ENCODE measurements at regions not wholly inside any gene's neighbourhood (a gene's known extent, or its start where the extent isn't known, plus 50 kb on each side); places are given as distances from the start of the nearest gene placed in this dataset.

- no peaks in the 10 kb centered on the region for H3K27me3 ChIP-seq (replicated peaks in 1 of 2; ENCODE audit: control insufficient read depth in 2 of 2, insufficient read depth in 2 of 2, low read length in 1 of 2)
- RAD21 ChIA-PET (ENCODE audit: unreplicated experiment) = interaction anchor here (0.5 kb wide), 1 partner anchor 245 kb away, joined by 3 read pairs; no protein-coding TSS in a partner anchor
- 15% methylated on average over 7 of the region's 7 CpGs for WGBS (ENCODE audit: insufficient coverage, insufficient replicate concordance, low lambda C conversion rate, missing lambda C conversion rate)
- BruUV-seq (replicated peaks) = no TSS peak
- H3K9ac ChIP-seq (ENCODE audit: control insufficient read depth, insufficient read depth, low read length) = peak overlapping the region; percentile 33; the same call in 1 of the 2 replicates
- H3K4me3 ChIP-seq = peak overlapping the region; percentile 58; the same call in 1 of the 2 replicates
- POLR2A ChIA-PET = no interaction called here
- H3K4me1 ChIP-seq (ENCODE audit: control insufficient read depth, insufficient read depth, low read length) = peaks cover 7% of the 10 kb centered on the region
- in situ Hi-C loops (cut with MboI) = no loop called here
- H3K4me2 ChIP-seq (ENCODE audit: control insufficient read depth, insufficient read depth) = peak overlapping the region; percentile 81
- peak overlapping the region; percentile 90 for H2AFZ ChIP-seq (ENCODE audit: control insufficient read depth, low read depth, low read length)
- FAIRE-seq (peak; percentile 94), ATAC-seq (peak; percentile 98), DNase-seq (ENCODE audit: low read depth, low spot score) (peak; percentile 79)
- peak overlapping the region; percentile 79 for H3K27ac ChIP-seq (ENCODE audit: control insufficient read depth, insufficient read depth)
- CTCF ChIA-PET = no interaction called here
- H3K36me3 ChIP-seq (ENCODE audit: control insufficient read depth in 2 of 2, insufficient read depth in 2 of 2, low read length in 1 of 2) = no peaks in the 10 kb centered on the region
- SMC1A ChIA-PET (ENCODE audit: uncharacterized antibody, unreplicated experiment) = no interaction called here
- H3K9me3 ChIP-seq (replicated peaks; ENCODE audit: control insufficient read depth, insufficient read depth, low read length) = no peaks in the 10 kb centered on the region; the same call in 2 of the 3 replicates
- intact Hi-C loops (cut with micrococcal nuclease; ENCODE audit: unreplicated experiment) = no loop called here
- H4K20me1 ChIP-seq (ENCODE audit: control insufficient read depth, insufficient read depth) = no peaks in the 10 kb centered on the region
- H3K79me2 ChIP-seq (ENCODE audit: control insufficient read depth, insufficient read depth, low read length) = no peaks in the 10 kb centered on the region
- TF ChIP-seq NR2F1 (conservative IDR thresholded peaks at IDR 0.05) (no peak), ZBED1 (IDR thresholded peaks at IDR 0.05; ENCODE audit: borderline replicate concordance) (no peak), SIX5 (IDR thresholded peaks at IDR 0.05; ENCODE audit: low read depth, low read length, severe bottlenecking) (no peak), ZNF274 (IDR thresholded peaks at IDR 0.05; ENCODE audit: insufficient read depth, insufficient read length) (no peak), TCF12 (IDR thresholded peaks at IDR 0.05; ENCODE audit: low read depth, low read length) (no peak), EZH2 (IDR thresholded peaks at IDR 0.05; ENCODE audit: borderline replicate concordance, control insufficient read depth, low read depth, low read length) (no peak), RCOR1 (conservative IDR thresholded peaks at IDR 0.05; ENCODE audit: low read depth, low read length) (no peak), ZBTB4 (CRISPR knock-in tag; IDR thresholded peaks at IDR 0.05) (no peak), ZNF217 (IDR thresholded peaks at IDR 0.05) (no peak), TCF7 (IDR thresholded peaks at IDR 0.05; ENCODE audit: borderline replicate concordance) (no peak), BCL3 (IDR thresholded peaks at IDR 0.05; ENCODE audit: borderline replicate concordance, insufficient read depth, low read depth, low read length, poor library complexity, severe bottlenecking) (no peak), CBFB (IDR thresholded peaks at IDR 0.05; ENCODE audit: low read depth) (no peak), SP1 (IDR thresholded peaks at IDR 0.05; ENCODE audit: low read depth, low read length) (no peak), MXI1 (IDR thresholded peaks at IDR 0.05; ENCODE audit: low read depth, low read length) (no peak), PML (IDR thresholded peaks at IDR 0.05; ENCODE audit: low read length) (no peak), ZNF622 (IDR thresholded peaks at IDR 0.05) (no peak), SPI1 (IDR thresholded peaks at IDR 0.05; ENCODE audit: borderline replicate concordance, insufficient read depth, low read depth, low read length) (no peak)
- TF ChIP-seq, protein P1, sequence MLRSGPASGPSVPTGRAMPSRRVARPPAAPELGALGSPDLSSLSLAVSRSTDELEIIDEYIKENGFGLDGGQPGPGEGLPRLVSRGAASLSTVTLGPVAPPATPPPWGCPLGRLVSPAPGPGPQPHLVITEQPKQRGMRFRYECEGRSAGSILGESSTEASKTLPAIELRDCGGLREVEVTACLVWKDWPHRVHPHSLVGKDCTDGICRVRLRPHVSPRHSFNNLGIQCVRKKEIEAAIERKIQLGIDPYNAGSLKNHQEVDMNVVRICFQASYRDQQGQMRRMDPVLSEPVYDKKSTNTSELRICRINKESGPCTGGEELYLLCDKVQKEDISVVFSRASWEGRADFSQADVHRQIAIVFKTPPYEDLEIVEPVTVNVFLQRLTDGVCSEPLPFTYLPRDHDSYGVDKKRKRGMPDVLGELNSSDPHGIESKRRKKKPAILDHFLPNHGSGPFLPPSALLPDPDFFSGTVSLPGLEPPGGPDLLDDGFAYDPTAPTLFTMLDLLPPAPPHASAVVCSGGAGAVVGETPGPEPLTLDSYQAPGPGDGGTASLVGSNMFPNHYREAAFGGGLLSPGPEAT (IDR thresholded peaks at IDR 0.05; ENCODE audit: low read depth) = no peak
- TF ChIP-seq, protein P2, sequence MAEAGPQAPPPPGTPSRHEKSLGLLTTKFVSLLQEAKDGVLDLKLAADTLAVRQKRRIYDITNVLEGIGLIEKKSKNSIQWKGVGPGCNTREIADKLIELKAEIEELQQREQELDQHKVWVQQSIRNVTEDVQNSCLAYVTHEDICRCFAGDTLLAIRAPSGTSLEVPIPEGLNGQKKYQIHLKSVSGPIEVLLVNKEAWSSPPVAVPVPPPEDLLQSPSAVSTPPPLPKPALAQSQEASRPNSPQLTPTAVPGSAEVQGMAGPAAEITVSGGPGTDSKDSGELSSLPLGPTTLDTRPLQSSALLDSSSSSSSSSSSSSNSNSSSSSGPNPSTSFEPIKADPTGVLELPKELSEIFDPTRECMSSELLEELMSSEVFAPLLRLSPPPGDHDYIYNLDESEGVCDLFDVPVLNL (IDR thresholded peaks at IDR 0.05; ENCODE audit: low read depth, low read length) = no peak
Observed at GRCh38 chr5:83844449-83845068, 123.9 kb upstream of the HAPLN1 start.
